ENCODE measurements at regions not wholly inside any gene's neighbourhood (a gene's known extent, or its start where the extent isn't known, plus 50 kb on each side); places are given as distances from the start of the nearest gene placed in this dataset.
A peak's percentile ranks its signal among the peaks of the same experiment; 100 is the strongest.

DNA sequence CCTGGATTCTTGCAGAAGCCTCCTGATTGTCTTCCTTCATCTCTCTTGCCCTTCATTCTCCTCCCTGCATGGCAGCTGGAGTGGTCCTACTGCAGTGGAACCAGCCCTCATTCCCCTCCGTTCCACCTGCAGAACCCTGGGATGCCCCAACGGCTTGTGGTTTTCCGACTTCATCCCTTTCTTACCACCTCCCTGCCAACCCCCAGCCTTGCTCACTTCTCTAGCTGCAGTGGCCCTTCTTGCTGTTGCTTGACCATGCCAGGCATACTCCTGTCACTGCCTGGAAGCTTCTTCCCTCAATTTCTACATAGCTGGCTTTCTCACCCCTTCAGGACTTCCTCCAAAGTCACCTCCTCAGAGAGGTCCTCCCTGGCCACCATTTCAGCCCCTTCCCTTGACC, 123.3 kb downstream of the BEGAIN start:
- DNase-seq (ENCODE audit: low spot score in 2 of 2) (no peak), FAIRE-seq (no peak)

DNA sequence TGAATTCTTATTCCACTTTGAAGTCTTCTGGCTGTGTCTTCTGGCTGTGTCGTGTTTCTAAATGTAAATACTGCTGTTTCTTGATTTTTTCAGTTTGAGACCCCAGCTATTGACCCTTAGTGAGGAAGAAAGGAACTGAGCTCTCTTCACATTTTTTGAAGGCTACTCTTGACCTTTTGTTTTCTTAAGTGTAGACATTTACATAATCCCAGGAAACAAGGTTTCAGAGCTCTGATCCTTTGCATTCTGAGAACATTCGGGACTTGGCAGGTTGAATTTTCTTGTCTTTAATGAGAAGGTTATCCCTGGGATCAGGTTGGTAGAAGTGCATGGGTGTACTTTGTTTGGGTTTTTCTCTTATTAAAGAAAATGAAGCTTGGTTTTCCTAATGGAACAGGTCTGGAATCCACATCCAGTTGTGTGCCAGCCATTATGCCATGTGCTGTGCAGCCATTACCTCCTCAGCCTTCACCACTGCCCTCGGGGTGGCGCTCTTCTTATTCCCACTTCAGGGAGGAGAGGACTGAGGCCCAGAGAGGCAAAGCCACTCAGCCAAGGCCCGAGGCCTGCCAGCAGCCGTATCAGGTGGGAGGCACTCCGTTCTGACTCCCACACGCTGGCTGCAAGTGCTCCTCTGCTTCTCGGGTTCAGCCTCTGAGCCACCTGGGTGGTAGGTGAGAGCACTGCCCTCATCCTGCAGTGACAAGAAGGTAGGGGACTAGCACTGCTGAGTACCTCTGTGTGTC, 120.9 kb downstream of the BEGAIN start:
- DNase-seq (ENCODE audit: low spot score in 2 of 2) (no peak), FAIRE-seq (no peak)

DNA sequence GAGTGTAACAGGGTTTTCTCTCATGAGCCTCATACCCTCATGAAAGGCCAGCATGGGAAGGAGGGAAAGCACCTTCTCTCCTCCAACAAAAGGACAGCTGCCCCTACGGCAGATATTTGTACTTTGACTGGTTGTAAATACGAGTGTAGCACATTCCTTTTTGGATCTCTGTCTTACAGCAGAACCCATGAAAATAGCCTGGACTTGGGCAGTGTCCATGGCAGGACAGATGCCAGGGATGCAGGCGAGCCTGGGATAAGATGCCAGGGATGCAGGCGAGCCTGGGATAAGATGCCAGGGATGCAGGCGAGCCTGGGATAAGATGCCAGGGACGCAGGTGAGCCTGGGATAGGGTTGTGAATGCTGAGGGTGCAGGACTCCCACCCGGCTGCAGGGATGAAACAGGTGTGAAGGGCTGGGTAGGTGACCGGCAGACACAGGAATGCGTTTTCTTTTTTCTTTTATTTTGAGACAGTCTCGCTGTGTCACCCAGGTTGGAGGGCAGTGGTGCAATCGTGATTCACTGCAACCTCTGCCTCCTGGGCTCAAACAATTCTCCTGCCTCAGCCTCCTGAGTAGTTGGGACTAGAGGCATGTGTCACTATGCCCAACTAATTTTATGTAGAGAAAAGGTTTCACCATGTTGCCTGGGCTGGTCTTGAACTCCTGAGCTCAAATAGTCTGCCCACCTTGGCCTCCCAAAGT, 120.0 kb downstream of the BEGAIN start:
- no peak for FAIRE-seq
- DNase-seq (ENCODE audit: low spot score in 2 of 2), result no peak

DNA sequence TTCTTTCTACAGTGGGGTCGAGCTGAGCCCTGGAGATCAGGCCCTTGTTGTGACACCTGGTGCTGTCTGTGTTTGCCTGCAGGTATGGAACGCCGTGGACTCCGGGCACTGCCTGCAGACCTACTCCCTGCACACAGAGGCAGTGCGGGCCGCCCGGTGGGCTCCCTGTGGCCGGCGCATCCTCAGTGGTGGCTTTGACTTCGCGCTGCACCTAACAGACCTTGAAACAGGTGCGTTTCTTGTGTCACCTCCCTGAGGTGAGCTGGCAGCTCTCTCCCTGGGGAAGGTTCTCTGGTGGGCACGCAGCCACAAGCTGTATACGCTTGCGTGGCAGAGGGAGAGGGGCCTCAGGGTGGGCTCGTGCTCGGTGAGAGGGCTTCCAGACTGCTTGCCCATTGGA, 119.3 kb downstream of the BEGAIN start:
- FAIRE-seq (no peak), DNase-seq (ENCODE audit: low spot score in 2 of 2) (no peak)

- FAIRE-seq, result no peak
These were observed 118.7 kb downstream of the BEGAIN start for GRCh38 chr14:100468557-100468956.

DNA sequence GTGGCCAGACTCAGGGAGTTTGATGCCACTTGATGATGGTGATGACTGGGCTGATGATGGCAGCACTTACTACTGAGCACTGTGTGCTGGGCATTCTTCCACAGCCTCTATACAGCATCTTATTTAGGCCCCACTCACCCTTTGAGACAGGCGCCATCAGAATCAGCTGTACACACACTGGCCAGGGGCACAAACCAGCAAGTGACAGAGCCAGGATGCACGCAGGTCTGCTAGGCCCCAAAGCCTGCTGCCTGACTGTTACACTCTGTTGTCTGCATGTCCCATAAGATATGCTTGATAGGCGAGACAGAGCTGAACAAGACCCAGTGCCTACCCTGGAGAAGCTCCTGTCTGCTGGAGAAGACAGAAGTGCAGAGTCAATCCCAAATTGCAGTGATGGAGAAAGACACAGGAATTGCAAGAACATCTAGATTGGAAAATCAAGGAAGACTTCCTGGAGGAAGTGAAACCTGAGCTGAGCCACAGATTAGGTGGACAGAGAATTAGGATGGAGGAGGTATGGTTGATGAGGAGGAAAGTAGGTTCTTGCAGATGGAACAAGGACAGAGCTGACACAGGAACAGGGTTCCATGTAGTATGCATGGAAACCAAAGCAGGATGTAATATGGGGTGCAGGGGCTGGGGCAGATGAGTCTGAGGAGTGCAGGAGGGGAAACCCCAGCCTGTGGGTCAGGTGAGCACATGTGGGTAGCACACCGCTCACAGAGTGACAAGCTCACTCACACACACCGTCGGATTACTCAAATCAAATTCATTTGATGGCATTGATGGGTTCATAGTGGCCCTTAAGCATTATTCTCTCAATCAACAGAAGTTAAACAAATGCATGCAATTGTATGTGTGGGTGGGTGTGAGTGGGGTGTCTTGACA, 117.3 kb downstream of the BEGAIN start:
- DNase-seq (ENCODE audit: low spot score in 2 of 2), result no peak

More at GRCh38 chr14:100468557-100468956, 118.7 kb downstream of the BEGAIN start:
- DNase-seq (ENCODE audit: low spot score in 2 of 2), result no peak

DNA sequence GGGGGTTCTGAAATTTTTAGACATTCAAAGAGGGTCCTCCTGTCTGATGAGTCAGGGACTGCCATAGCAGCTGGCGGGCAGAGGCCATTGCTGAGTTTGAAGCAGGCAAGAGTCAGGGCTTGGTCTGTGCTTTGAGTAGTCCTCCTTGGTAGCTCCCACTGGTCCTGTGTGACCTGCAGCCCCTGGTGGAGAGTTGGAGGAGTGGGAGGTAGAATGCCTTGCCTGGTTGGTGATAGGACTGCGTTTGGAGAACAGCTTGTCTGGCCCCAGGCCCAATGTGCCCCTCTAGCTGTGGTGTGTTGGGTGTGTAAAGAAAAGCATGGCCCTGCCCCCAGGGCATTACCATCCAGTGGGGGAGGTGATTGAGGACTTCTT, 116.7 kb downstream of the BEGAIN start:
- FAIRE-seq (no peak), DNase-seq (ENCODE audit: low spot score in 2 of 2) (no peak)

More for the DNA sequence above, 117.3 kb downstream of the BEGAIN start:
- FAIRE-seq, result no peak

- no peak for FAIRE-seq
- no peak for DNase-seq (ENCODE audit: low spot score in 2 of 2)
These were observed 115.7 kb downstream of the BEGAIN start for GRCh38 chr14:100471441-100472093.

DNA sequence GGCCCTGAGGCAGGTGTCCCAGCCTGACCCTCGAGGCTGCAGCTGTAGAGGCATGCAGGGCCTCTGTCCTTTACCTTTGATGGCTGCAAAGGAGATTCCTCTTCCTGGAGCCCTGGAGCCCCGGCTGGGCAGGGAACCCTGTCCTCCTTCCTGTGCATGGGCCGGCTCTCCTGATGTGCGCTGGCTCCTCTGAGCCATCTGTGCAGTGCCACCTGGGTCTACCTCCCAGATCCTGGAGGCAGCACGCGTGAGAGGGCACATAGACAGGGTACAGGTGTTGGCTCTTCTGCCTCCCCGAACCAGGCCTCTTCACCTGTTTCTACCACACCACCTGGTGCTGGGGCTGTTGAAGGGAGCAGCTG, 115.1 kb downstream of the BEGAIN start:
- DNase-seq (ENCODE audit: low spot score in 2 of 2) (no peak), FAIRE-seq (no peak)

DNA sequence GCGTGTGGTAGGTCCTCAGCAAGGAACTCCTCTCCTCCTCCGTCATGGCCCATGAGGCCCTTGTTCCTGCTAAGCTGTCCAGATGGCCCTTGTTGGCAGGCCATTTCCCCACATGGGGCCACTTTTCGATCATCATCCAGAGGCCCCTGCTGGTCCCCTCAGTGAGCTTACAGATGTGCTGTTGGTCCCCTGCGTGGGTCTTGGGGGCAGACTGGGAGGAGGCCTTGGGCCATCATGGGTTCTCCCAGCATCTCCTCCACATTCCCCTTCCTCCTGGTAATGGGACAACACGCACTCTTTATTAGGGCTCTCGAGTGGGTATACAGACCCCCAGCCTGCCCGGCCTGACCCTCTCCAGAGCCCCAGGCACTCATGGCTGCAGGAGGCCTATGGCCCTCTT, 114.7 kb downstream of the BEGAIN start:
- FAIRE-seq (no peak), DNase-seq (ENCODE audit: low spot score in 2 of 2) (no peak)

DNA sequence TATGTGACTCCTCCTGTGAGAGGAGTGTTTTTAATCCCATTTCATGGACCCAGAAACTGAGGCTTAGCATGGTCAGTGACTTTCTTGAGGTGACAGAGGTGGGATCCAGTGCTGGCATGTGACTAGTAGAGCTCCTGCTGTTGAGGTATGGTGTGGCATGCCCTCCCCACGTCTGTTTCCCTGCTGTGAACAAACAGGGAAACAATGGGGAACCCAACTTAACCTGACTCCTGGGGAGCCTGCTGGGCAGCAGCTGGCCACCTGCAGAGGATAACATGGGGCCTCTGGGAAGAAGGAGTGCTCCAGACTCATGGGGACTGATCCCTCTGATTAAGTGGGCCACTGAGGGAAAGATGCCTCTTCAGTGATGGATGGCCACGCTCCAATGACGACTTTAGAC, 114.0 kb downstream of the BEGAIN start:
- DNase-seq (ENCODE audit: low spot score in 2 of 2) (no peak), FAIRE-seq (no peak)

- DNase-seq (ENCODE audit: low spot score in 2 of 2) (no peak), FAIRE-seq (no peak)
These were observed 113.0 kb downstream of the BEGAIN start for GRCh38 chr14:100474196-100474595.

- DNase-seq (ENCODE audit: low spot score in 2 of 2) (no peak), FAIRE-seq (no peak)
These were observed 111.9 kb downstream of the BEGAIN start for GRCh38 chr14:100475268-100475667.

GRCh38 chr14:100476012-100476822, 111.0 kb downstream of the BEGAIN start:
- DNase-seq (ENCODE audit: low spot score in 2 of 2), result no peak
- FAIRE-seq, result no peak

DNA sequence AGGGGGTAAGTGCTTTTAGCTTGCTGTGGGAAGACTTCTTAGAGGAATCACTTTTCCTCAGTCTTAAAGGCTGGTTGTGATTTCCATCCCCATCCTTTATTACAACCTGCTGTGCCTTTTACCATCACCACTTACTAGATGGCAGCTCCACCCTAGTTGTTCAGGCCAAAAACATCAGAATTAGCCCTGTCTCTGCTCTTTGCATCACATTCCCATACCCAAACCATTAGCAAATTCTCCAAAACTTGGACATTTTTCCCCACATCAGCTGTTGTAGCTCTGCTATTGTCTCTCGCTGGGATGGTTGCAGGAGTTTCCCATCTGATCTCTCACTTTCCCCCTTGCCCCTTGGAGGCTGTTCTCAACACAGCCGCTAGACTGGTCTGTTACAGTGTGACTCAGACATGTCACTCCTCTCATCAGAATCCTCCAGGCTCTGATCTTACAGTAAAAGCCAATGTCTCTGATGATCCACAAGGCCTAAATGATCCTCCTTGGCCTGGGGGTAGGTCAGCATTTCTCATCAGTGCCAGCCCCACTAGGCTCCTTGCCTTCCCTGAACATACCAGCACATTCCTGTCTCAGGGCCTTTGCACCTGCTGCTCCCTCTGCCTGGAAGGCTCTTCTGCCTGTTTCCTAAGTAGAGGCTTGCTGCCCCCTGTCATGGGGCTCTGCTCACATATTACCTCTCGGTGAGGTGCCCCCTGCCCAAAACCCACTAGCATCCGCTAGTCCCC, 102.5 kb downstream of the BEGAIN start:
- FAIRE-seq, result no peak
- DNase-seq (ENCODE audit: low spot score in 2 of 2), result no peak

DNA sequence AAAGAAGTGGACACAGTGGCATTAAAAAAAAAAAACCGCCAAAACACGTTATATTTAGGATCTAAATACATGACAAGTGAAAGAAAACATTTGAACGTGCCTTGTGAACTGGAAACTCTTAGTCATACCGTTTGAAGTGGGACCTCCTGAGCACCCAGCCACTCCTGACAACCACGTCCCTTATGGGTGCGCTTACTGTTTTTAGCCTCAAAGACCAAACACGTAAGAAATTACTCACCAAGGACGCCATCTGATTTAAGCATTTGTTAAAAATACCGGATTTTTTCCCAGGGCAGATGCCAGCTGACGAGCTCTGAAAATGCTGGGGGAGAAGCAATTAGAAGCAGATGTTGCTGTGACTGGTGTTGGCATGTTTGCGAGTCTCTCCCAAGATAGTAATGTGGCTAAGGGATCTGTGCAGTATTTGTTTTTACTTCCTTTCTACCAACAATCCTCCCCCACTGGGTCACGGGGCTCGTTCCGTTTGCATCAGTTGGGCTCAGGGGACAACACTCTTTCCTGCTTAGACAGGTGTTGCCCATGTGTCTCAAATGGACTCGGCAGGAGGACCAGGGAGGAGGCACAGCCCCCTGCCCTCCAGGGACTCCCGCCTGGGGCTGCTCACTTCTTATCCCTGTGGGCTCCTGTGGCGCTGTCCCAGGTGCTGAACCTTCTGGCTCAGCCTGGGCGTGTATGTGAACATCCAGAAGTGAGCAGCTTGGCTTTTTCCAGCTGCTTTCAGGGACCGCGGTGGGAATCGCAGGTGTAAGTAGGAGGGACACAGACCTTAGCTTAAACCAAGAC, 101.0 kb downstream of the BEGAIN start:
- FAIRE-seq (no peak), DNase-seq (ENCODE audit: low spot score in 2 of 2) (peak in 1 of 2 donors; percentile 35)
